Progenitor cell of endocrine pancreas (in vitro differentiated cells): ENCODE measurements at regions not wholly inside any gene's neighbourhood (a gene's known extent, or its start where the extent isn't known, plus 50 kb on each side); places are given as distances from the start of the nearest gene placed in this dataset.

ENCODE experiments used
- DNase-seq: peaks from one replicate; pipeline ENCODE4 v3.0.0; 2021; ENCODE audit warnings: low spot score; ENCODE audit not compliant: unreplicated experiment
- H3K27ac Mint-ChIP-seq: 2 replicates; pipeline ENCODE4 v1.8.0; 2021; ENCODE audit warnings: mild to moderate bottlenecking, moderate library complexity, mixed read lengths
- H3K27me3 Mint-ChIP-seq: 2 replicates; pipeline ENCODE4 v1.8.0; 2021; ENCODE audit warnings: mixed read lengths
- H3K36me3 Mint-ChIP-seq: 2 replicates; pipeline ENCODE4 v1.8.0; 2022; ENCODE audit warnings: mixed read lengths; ENCODE audit not compliant: insufficient read depth
- H3K4me1 Mint-ChIP-seq: 2 replicates; pipeline ENCODE4 v1.8.0; 2021; ENCODE audit warnings: low read depth, mixed read lengths
- H3K4me3 Mint-ChIP-seq: 2 replicates; pipeline ENCODE4 v1.8.0; 2021; ENCODE audit warnings: low read depth, mild to moderate bottlenecking, moderate library complexity, mixed read lengths
- H3K9me3 Mint-ChIP-seq: 2 replicates; pipeline ENCODE4 v1.8.0; 2021; ENCODE audit warnings: low read depth, mixed read lengths
- TF ChIP-seq, protein P1 (sequence below): fragments of 200-600 bp; sonication (generic); IDR thresholded peaks from one replicate; pipeline ENCODE4 v1.5.0; 2021; ENCODE audit warnings: antibody characterized with exemption, mild to moderate bottlenecking; ENCODE audit not compliant: unreplicated experiment

DNA sequence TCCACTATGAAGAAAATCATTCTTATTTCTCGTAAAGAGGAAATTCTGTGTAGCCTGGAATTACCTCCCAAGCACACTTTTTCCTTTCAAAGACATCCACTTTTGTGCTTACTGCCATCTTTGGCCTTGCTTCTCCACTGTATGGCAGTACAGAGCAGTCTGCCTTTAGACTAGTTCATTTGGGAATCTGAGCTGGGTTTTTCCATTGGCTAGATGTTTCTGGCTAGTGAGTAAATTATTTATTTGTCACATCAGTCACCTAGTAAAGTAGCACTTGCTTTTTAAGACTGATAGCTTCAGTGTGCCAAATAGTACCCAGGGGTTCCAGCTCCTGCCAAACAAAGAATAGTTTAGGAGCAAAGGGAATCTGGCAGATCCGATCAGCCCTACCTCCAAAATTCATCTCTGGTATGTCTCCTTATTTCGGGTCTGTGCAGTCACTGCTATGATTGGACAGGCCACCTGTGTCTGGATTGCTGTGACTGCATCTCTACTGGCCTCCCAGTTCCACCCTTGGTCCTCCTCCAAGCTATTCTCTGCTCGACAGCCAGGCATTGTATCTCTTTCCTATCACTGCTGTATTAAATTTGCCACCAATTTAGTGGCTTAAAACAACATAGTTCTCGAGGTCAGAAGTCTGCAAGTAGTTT is 97.6 kb downstream of the NUDT12 start:
- DNase-seq: no peak
- no peaks in the 10 kb centered on the region for H3K9me3 Mint-ChIP-seq
- H3K27ac Mint-ChIP-seq: no peak overlapping the region
- TF ChIP-seq, protein P1, sequence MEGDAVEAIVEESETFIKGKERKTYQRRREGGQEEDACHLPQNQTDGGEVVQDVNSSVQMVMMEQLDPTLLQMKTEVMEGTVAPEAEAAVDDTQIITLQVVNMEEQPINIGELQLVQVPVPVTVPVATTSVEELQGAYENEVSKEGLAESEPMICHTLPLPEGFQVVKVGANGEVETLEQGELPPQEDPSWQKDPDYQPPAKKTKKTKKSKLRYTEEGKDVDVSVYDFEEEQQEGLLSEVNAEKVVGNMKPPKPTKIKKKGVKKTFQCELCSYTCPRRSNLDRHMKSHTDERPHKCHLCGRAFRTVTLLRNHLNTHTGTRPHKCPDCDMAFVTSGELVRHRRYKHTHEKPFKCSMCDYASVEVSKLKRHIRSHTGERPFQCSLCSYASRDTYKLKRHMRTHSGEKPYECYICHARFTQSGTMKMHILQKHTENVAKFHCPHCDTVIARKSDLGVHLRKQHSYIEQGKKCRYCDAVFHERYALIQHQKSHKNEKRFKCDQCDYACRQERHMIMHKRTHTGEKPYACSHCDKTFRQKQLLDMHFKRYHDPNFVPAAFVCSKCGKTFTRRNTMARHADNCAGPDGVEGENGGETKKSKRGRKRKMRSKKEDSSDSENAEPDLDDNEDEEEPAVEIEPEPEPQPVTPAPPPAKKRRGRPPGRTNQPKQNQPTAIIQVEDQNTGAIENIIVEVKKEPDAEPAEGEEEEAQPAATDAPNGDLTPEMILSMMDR: no peak
- H3K36me3 Mint-ChIP-seq: no peaks in the 10 kb centered on the region
- H3K4me1 Mint-ChIP-seq: no peaks in the 10 kb centered on the region
- no peak overlapping the region for H3K4me3 Mint-ChIP-seq
- no peaks in the 10 kb centered on the region for H3K27me3 Mint-ChIP-seq

DNA sequence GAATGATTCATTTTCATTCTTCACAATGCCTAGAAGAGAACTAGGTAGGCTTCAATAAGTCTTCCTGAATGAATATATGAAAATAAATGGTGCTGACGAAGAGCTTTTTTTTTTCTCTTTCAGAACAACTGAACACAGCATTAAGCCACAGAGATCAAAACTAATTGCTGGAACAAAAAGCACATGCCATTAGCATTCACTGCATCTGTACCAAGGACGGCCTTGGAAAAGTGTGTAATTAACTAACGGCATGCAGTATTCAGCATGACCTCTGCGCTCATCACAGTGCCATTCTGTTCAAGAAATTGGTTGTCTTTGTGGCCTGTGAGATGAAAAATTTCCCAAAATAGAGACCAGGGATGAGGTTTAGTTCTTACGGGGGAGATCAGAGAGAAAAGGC is 99.3 kb downstream of the NUDT12 start:
- no peak for DNase-seq
- no peaks in the 10 kb centered on the region for H3K36me3 Mint-ChIP-seq
- H3K27me3 Mint-ChIP-seq: no peaks in the 10 kb centered on the region
- no peak overlapping the region for H3K4me3 Mint-ChIP-seq
- H3K27ac Mint-ChIP-seq: no peak overlapping the region
- no peaks in the 10 kb centered on the region for H3K9me3 Mint-ChIP-seq
- no peaks in the 10 kb centered on the region for H3K4me1 Mint-ChIP-seq
- TF ChIP-seq, protein P1: no peak

- H3K4me1 Mint-ChIP-seq: no peaks in the 10 kb centered on the region
- no peak overlapping the region for H3K4me3 Mint-ChIP-seq
- no peaks in the 10 kb centered on the region for H3K27me3 Mint-ChIP-seq
- DNase-seq: no peak
- H3K36me3 Mint-ChIP-seq: no peaks in the 10 kb centered on the region
- H3K9me3 Mint-ChIP-seq: no peaks in the 10 kb centered on the region
- TF ChIP-seq, protein P1: no peak
- no peak overlapping the region for H3K27ac Mint-ChIP-seq
Observed at GRCh38 chr5:103461243-103461642, 101.3 kb downstream of the NUDT12 start.

DNA sequence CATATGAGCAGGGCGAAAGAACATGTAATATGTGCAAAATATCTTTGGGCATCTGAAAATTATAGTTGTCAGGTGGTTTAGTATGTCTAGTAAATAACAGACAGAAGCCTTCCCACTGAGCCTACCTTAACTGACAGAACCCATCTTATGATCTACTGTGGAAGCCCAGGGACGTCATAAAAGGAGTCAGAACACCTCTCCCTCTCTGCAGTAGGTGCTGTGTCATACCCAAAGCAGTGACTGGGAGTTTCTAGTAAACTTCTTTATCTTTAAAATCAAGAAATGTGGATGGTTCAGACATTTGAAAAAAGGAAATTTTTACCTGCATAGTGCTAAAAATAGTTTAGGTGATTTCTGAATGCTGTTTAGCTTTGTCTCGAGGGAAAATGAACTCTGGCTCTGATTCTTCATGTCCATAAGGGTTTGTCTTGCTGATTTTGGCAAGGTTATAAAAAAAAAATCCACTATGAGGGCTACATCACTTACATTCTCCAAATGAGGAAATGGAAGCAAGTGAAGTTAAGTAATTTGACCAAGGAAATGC is 104.0 kb downstream of the NUDT12 start:
- TF ChIP-seq, protein P1: no peak
- no peaks in the 10 kb centered on the region for H3K27me3 Mint-ChIP-seq
- no peak overlapping the region for H3K4me3 Mint-ChIP-seq
- H3K4me1 Mint-ChIP-seq: no peaks in the 10 kb centered on the region
- no peak overlapping the region for H3K27ac Mint-ChIP-seq
- H3K36me3 Mint-ChIP-seq: no peaks in the 10 kb centered on the region
- no peaks in the 10 kb centered on the region for H3K9me3 Mint-ChIP-seq
- no peak for DNase-seq

GRCh38 chr5:103456476-103456875 is 106.1 kb downstream of the NUDT12 start:
- H3K4me3 Mint-ChIP-seq: no peak overlapping the region
- H3K4me1 Mint-ChIP-seq: no peaks in the 10 kb centered on the region
- H3K36me3 Mint-ChIP-seq: no peaks in the 10 kb centered on the region
- DNase-seq: no peak
- no peaks in the 10 kb centered on the region for H3K9me3 Mint-ChIP-seq
- H3K27me3 Mint-ChIP-seq: no peaks in the 10 kb centered on the region
- no peak overlapping the region for H3K27ac Mint-ChIP-seq
- TF ChIP-seq, protein P1: no peak
